NB4 (cell line): ENCODE measurements at regions not wholly inside any gene's neighbourhood (a gene's known extent, or its start where the extent isn't known, plus 50 kb on each side); places are given as distances from the start of the nearest gene placed in this dataset.

Experiments
- POLR2A ChIP-seq: IDR thresholded peaks from 2 replicates; pipeline ENCODE4 v1.6.1; 2011; ENCODE audit warnings: mild to moderate bottlenecking; ENCODE audit not compliant: insufficient read length; ENCODE audit errors: extremely low read depth
- TF ChIP-seq, protein P1 (sequence below): IDR thresholded peaks from one replicate; pipeline ENCODE4 v1.5.1; 2012; ENCODE audit warnings: low read depth, low read length
- TF ChIP-seq, protein P2 (sequence below): IDR thresholded peaks from 2 replicates; pipeline ENCODE4 v1.6.1; 2011; ENCODE audit warnings: low read depth, low read length

DNA sequence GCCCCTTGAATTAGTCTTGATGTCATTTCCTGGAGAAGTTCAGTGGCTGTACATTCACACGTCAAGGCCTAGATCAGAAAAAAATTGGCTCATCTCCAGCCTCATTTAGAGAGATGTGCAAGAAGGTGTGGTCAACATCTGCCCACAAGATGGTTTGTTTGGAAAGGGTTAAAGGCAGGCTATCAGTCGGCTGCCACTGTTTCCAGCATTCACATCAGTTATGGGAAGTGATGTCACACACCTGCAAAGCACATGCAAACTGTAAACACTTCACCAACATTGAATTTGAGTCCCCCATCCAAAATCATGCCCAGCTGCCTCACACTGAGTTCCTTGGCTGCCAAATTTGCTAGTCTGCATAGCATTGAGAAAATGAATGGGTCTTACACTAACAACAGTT is 498.3 kb upstream of the INTU start:
- TF ChIP-seq POLR2A = no peak
- TF ChIP-seq, protein P1, sequence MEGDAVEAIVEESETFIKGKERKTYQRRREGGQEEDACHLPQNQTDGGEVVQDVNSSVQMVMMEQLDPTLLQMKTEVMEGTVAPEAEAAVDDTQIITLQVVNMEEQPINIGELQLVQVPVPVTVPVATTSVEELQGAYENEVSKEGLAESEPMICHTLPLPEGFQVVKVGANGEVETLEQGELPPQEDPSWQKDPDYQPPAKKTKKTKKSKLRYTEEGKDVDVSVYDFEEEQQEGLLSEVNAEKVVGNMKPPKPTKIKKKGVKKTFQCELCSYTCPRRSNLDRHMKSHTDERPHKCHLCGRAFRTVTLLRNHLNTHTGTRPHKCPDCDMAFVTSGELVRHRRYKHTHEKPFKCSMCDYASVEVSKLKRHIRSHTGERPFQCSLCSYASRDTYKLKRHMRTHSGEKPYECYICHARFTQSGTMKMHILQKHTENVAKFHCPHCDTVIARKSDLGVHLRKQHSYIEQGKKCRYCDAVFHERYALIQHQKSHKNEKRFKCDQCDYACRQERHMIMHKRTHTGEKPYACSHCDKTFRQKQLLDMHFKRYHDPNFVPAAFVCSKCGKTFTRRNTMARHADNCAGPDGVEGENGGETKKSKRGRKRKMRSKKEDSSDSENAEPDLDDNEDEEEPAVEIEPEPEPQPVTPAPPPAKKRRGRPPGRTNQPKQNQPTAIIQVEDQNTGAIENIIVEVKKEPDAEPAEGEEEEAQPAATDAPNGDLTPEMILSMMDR = no peak
- TF ChIP-seq, protein P2, sequence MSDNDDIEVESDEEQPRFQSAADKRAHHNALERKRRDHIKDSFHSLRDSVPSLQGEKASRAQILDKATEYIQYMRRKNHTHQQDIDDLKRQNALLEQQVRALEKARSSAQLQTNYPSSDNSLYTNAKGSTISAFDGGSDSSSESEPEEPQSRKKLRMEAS = no peak
